ENCODE measurements at regions not wholly inside any gene's neighbourhood (a gene's known extent, or its start where the extent isn't known, plus 50 kb on each side); places are given as distances from the start of the nearest gene placed in this dataset.

- peaks cover 4 to 18% (median 11%) of the 10 kb centered on the region in 5 donors for H3K4me1 ChIP-seq (ENCODE audit: control insufficient read depth in 5 of 5, insufficient read depth in 5 of 5, low read length in 5 of 5)
- no peaks in the 10 kb centered on the region for H3K36me3 ChIP-seq (ENCODE audit: control insufficient read depth in 5 of 5, insufficient read depth in 5 of 5, low read length in 5 of 5)
- no peak overlapping the region for H3K9ac ChIP-seq (ENCODE audit: low read length in 5 of 5)
- no peak overlapping the region for H3K27ac ChIP-seq (ENCODE audit: low read depth, low read length)
- H3K9me3 ChIP-seq (ENCODE audit: control insufficient read depth in 5 of 5, low read length in 5 of 5), result peaks cover 0 to 6% (median 0%) of the 10 kb centered on the region in 5 donors
- no peaks in the 10 kb centered on the region for H3K27me3 ChIP-seq (ENCODE audit: control insufficient read depth in 5 of 5, insufficient read depth in 4 of 5, low read length in 5 of 5)
- H3K4me3 ChIP-seq (ENCODE audit: low read depth in 1 of 5, low read length in 5 of 5), result no peak overlapping the region
Observed at GRCh38 chr3:24052446-24052845, 107.4 kb downstream of the NR1D2 start.

DNA sequence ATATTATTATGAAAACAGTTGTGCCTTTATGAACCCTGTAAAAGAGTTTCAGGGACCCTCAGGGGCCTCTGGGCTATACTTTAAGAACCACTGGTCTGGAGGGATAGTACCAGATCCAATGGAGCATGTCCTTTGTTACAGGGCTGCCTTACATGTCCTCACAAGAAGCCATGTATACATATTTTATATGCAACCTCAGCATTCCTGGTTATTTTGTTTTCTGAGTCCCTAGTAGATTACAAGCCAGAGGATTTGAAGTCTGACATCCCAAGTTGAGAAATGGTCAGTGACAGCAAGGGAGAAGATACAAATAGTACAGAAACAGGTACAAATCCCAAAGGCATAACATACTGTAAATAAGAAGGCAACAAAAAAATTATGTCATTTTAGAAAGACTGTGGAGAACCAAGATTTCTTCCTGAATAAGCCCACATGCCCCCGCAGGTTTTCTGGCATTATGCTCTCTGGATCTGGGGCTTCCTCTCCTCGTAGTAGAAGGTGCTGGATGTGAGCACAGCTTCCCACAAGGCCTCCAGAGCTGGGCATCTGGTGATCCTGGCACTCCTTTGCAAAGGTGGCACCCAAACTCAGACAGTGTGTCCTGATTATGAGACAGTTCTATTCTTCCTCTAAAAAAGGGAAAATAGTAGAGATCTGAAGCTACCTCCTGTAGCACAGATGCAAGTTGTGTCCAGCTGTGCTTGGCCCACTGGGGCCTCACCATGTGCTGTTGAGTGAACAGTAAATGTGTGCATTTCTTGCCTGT, 114.0 kb downstream of the NR1D2 start:
- no peaks in the 10 kb centered on the region for H3K9me3 ChIP-seq (ENCODE audit: control insufficient read depth in 5 of 5, low read length in 5 of 5)
- no peak overlapping the region for H3K4me3 ChIP-seq (ENCODE audit: low read depth in 1 of 5, low read length in 5 of 5)
- no peaks in the 10 kb centered on the region for H3K27me3 ChIP-seq (ENCODE audit: control insufficient read depth in 5 of 5, insufficient read depth in 4 of 5, low read length in 5 of 5)
- peaks cover 0 to 3% (median 0%) of the 10 kb centered on the region in 5 donors for H3K4me1 ChIP-seq (ENCODE audit: control insufficient read depth in 5 of 5, insufficient read depth in 5 of 5, low read length in 5 of 5)
- no peak overlapping the region for H3K27ac ChIP-seq (ENCODE audit: low read depth, low read length)
- no peak overlapping the region for H3K9ac ChIP-seq (ENCODE audit: low read length in 5 of 5)
- no peaks in the 10 kb centered on the region for H3K36me3 ChIP-seq (ENCODE audit: control insufficient read depth in 5 of 5, insufficient read depth in 5 of 5, low read length in 5 of 5)

DNA sequence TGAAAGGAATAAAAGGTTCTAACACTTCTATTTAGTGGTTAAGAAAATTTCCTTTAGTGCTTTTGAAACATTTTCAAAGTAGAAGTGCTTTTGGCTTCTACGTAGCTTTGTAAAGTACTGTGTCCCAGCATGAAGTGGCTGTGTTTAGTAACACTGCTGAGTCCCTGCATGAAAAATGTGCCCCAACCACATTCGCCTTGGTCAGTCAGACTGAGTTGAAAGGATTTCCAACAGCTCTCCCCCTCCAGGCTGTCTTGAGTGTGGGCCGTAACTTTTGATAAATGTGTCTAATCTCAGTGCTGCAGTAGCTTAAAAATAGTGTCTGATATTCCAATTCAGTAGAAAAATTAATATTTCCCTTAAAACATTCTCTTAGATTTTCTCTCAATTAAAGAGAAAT, 115.0 kb downstream of the NR1D2 start:
- Histone ChIP-seq H3K9me3 (ENCODE audit: control insufficient read depth in 5 of 5, low read length in 5 of 5) (no peaks in the 10 kb centered on the region), H3K36me3 (ENCODE audit: control insufficient read depth in 5 of 5, insufficient read depth in 5 of 5, low read length in 5 of 5) (no peaks in the 10 kb centered on the region), H3K4me1 (ENCODE audit: control insufficient read depth in 5 of 5, insufficient read depth in 5 of 5, low read length in 5 of 5) (peaks cover 0 to 3% (median 0%) of the 10 kb centered on the region in 5 donors), H3K4me3 (ENCODE audit: low read depth in 1 of 5, low read length in 5 of 5) (no peak overlapping the region), H3K9ac (ENCODE audit: low read length in 5 of 5) (no peak overlapping the region), H3K27me3 (ENCODE audit: control insufficient read depth in 5 of 5, insufficient read depth in 4 of 5, low read length in 5 of 5) (no peaks in the 10 kb centered on the region), H3K27ac (ENCODE audit: low read depth, low read length) (no peak overlapping the region)

DNA sequence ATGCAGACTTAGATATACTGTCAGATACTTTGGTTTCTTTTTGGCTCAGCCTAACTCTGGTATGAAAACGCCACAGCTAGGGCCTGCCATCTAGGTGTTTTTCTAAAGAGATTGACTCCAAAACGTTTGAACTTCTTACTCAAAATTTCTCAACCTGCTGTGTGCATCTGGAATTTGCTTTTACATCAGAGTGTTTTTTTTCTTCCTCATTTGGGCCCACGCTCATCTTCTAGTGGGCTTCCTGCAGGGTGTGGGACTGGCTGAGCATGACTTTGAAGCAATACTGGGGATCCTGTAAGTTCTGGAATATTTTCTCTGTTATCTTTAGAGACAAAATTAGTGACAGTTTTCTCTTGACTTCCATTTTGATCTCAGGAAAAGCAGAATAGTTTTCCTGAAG, 117.8 kb downstream of the NR1D2 start:
- no peak overlapping the region for H3K9ac ChIP-seq (ENCODE audit: low read length in 5 of 5)
- H3K36me3 ChIP-seq (ENCODE audit: control insufficient read depth in 5 of 5, insufficient read depth in 5 of 5, low read length in 5 of 5), result no peaks in the 10 kb centered on the region
- peaks cover 0 to 6% (median 0%) of the 10 kb centered on the region in 5 donors for H3K4me1 ChIP-seq (ENCODE audit: control insufficient read depth in 5 of 5, insufficient read depth in 5 of 5, low read length in 5 of 5)
- H3K27me3 ChIP-seq (ENCODE audit: control insufficient read depth in 5 of 5, insufficient read depth in 4 of 5, low read length in 5 of 5), result no peaks in the 10 kb centered on the region
- H3K4me3 ChIP-seq (ENCODE audit: low read depth in 1 of 5, low read length in 5 of 5), result no peak overlapping the region
- H3K9me3 ChIP-seq (ENCODE audit: control insufficient read depth in 5 of 5, low read length in 5 of 5), result no peaks in the 10 kb centered on the region
- no peak overlapping the region for H3K27ac ChIP-seq (ENCODE audit: low read depth, low read length)

All from subcutaneous abdominal adipose tissue (tissue), 5 donors.